ENCODE measurements at regions not wholly inside any gene's neighbourhood (a gene's known extent, or its start where the extent isn't known, plus 50 kb on each side); places are given as distances from the start of the nearest gene placed in this dataset.
A peak's percentile ranks its signal among the peaks of the same experiment; 100 is the strongest.
"Not testable (repeated sequence)": the region's sequence is repeated elsewhere in the genome, so short reads cannot be mapped to it uniquely, and the experiment has no call there.

GRCh38 chr21:27891495-27891894 lies 924.6 kb upstream of the ADAMTS5 start:
- DNase-seq (ENCODE audit: low read depth in 4 of 4, low spot score in 3 of 4), result not testable (repeated sequence)

GRCh38 chr21:27887808-27888455 lies 921.0 kb upstream of the ADAMTS5 start:
- not testable (repeated sequence) for DNase-seq (ENCODE audit: low read depth in 4 of 4, low spot score in 3 of 4)

- DNase-seq (ENCODE audit: low read depth in 4 of 4, low spot score in 3 of 4), result no peak
These were observed 918.4 kb upstream of the ADAMTS5 start for GRCh38 chr21:27885296-27885711.

- peak in 1 of 4 donors; percentile 0 for DNase-seq (ENCODE audit: low read depth in 4 of 4, low spot score in 3 of 4)
These were observed 914.4 kb upstream of the ADAMTS5 start for GRCh38 chr21:27881331-27881730.

GRCh38 chr21:27872411-27872810 lies 905.5 kb upstream of the ADAMTS5 start:
- not testable (repeated sequence) for DNase-seq (ENCODE audit: low read depth in 4 of 4, low spot score in 3 of 4)

- not testable (repeated sequence) for DNase-seq (ENCODE audit: low read depth in 4 of 4, low spot score in 3 of 4)
These were observed 903.9 kb upstream of the ADAMTS5 start for GRCh38 chr21:27870755-27871154.

GRCh38 chr21:27860314-27860955 lies 893.5 kb upstream of the ADAMTS5 start:
- DNase-seq (ENCODE audit: low read depth in 4 of 4, low spot score in 3 of 4), result not testable (repeated sequence)

- not testable (repeated sequence) for DNase-seq (ENCODE audit: low read depth in 4 of 4, low spot score in 3 of 4)
These were observed 891.4 kb upstream of the ADAMTS5 start for GRCh38 chr21:27858053-27858825.

- not testable (repeated sequence) for DNase-seq (ENCODE audit: low read depth in 4 of 4, low spot score in 3 of 4)
These were observed 890.1 kb upstream of the ADAMTS5 start for GRCh38 chr21:27856988-27857387.

- no peak for DNase-seq (ENCODE audit: low read depth in 4 of 4, low spot score in 3 of 4)
These were observed 874.3 kb upstream of the ADAMTS5 start for GRCh38 chr21:27841084-27841672.

GRCh38 chr21:27840262-27840661 lies 873.4 kb upstream of the ADAMTS5 start:
- DNase-seq (ENCODE audit: low read depth in 4 of 4, low spot score in 3 of 4), result no peak

GRCh38 chr21:27839512-27840115 lies 872.7 kb upstream of the ADAMTS5 start:
- DNase-seq (ENCODE audit: low read depth in 4 of 4, low spot score in 3 of 4), result no peak

- no peak for DNase-seq (ENCODE audit: low read depth in 4 of 4, low spot score in 3 of 4)
These were observed 871.7 kb upstream of the ADAMTS5 start for GRCh38 chr21:27838573-27838972.

GRCh38 chr21:27837936-27838335 lies 871.0 kb upstream of the ADAMTS5 start:
- DNase-seq (ENCODE audit: low read depth in 4 of 4, low spot score in 3 of 4), result no peak

GRCh38 chr21:27833298-27833697 lies 866.4 kb upstream of the ADAMTS5 start:
- DNase-seq (ENCODE audit: low read depth in 4 of 4, low spot score in 3 of 4), result no peak

GRCh38 chr21:27831816-27832569 lies 865.1 kb upstream of the ADAMTS5 start:
- no peak for DNase-seq (ENCODE audit: low read depth in 4 of 4, low spot score in 3 of 4)

- DNase-seq (ENCODE audit: low read depth in 4 of 4, low spot score in 3 of 4), result no peak
These were observed 864.3 kb upstream of the ADAMTS5 start for GRCh38 chr21:27831177-27831576.

GRCh38 chr21:27827972-27828371 lies 861.1 kb upstream of the ADAMTS5 start:
- no peak for DNase-seq (ENCODE audit: low read depth in 4 of 4, low spot score in 3 of 4)

GRCh38 chr21:27825035-27825434 lies 858.1 kb upstream of the ADAMTS5 start:
- DNase-seq (ENCODE audit: low read depth in 4 of 4, low spot score in 3 of 4), result no peak

- no peak for DNase-seq (ENCODE audit: low read depth in 4 of 4, low spot score in 3 of 4)
These were observed 856.8 kb upstream of the ADAMTS5 start for GRCh38 chr21:27823652-27824201.
